ENCODE measurements at regions not wholly inside any gene's neighbourhood (a gene's known extent, or its start where the extent isn't known, plus 50 kb on each side); places are given as distances from the start of the nearest gene placed in this dataset.

GRCh38 chr3:81255463-81255862, 506.0 kb downstream of the GBE1 start:
- DNase-seq (ENCODE audit: extremely low spot score): no peak
- TF ChIP-seq CTCF (IDR thresholded peaks at IDR 0.05; ENCODE audit: control extremely low read depth, extremely low read depth, low read depth, missing control alignments): no peak
- ChIA-PET CTCF (interaction anchor here (1.1 kb wide), 1 partner anchor 14 kb away, joined by 3 read pairs; no protein-coding TSS in a partner anchor), POLR2A (no interaction called here)

GRCh38 chr3:81251096-81251495, 510.3 kb downstream of the GBE1 start:
- POLR2A ChIA-PET: no interaction called here
- no peak for DNase-seq (ENCODE audit: extremely low spot score)

GRCh38 chr3:81249540-81250029, 511.9 kb downstream of the GBE1 start:
- TF ChIP-seq CTCF (IDR thresholded peaks at IDR 0.05; ENCODE audit: control extremely low read depth, extremely low read depth, low read depth, missing control alignments): no peak
- POLR2A ChIA-PET: no interaction called here
- DNase-seq (ENCODE audit: extremely low spot score): peak; percentile 2
- CTCF ChIA-PET: interaction anchor here (2.3 kb wide), 1 partner anchor 11 kb away, joined by 9 read pairs; no protein-coding TSS in a partner anchor

More at GRCh38 chr3:81251096-81251495, 510.3 kb downstream of the GBE1 start:
- CTCF ChIA-PET: interaction anchor here (2.3 kb wide), 1 partner anchor 9 kb away, joined by 9 read pairs; no protein-coding TSS in a partner anchor
- no peak for TF ChIP-seq CTCF (IDR thresholded peaks at IDR 0.05; ENCODE audit: control extremely low read depth, extremely low read depth, low read depth, missing control alignments)

GRCh38 chr3:81245501-81245900, 515.9 kb downstream of the GBE1 start:
- DNase-seq (ENCODE audit: extremely low spot score): no peak
- ChIA-PET CTCF (no interaction called here), POLR2A (no interaction called here)
- no peak for TF ChIP-seq CTCF (IDR thresholded peaks at IDR 0.05; ENCODE audit: control extremely low read depth, extremely low read depth, low read depth, missing control alignments)

- DNase-seq (ENCODE audit: extremely low spot score): no peak
- no peak for TF ChIP-seq CTCF (IDR thresholded peaks at IDR 0.05; ENCODE audit: control extremely low read depth, extremely low read depth, low read depth, missing control alignments)
- ChIA-PET POLR2A (no interaction called here), CTCF (no interaction called here)
Measured at GRCh38 chr3:81245043-81245442, 516.4 kb downstream of the GBE1 start.

- ChIA-PET CTCF (no interaction called here), POLR2A (no interaction called here)
- TF ChIP-seq CTCF (IDR thresholded peaks at IDR 0.05; ENCODE audit: control extremely low read depth, extremely low read depth, low read depth, missing control alignments): no peak
- no peak for DNase-seq (ENCODE audit: extremely low spot score)
Measured at GRCh38 chr3:81244231-81244630, 517.2 kb downstream of the GBE1 start.
